GM12872 (cell line): ENCODE measurements at regions not wholly inside any gene's neighbourhood (a gene's known extent, or its start where the extent isn't known, plus 50 kb on each side); places are given as distances from the start of the nearest gene placed in this dataset.

Experiments used
- TF ChIP-seq, protein P1 (sequence below): IDR thresholded peaks from 3 replicates; pipeline ENCODE4 v1.5.1; 2011; ENCODE audit warnings: low read depth, mild to moderate bottlenecking, low read length, moderate library complexity; ENCODE audit not compliant: insufficient read depth

GRCh38 chr16:26963109-26963508 lies 103.6 kb upstream of the C16orf82 start:
- TF ChIP-seq, protein P1, sequence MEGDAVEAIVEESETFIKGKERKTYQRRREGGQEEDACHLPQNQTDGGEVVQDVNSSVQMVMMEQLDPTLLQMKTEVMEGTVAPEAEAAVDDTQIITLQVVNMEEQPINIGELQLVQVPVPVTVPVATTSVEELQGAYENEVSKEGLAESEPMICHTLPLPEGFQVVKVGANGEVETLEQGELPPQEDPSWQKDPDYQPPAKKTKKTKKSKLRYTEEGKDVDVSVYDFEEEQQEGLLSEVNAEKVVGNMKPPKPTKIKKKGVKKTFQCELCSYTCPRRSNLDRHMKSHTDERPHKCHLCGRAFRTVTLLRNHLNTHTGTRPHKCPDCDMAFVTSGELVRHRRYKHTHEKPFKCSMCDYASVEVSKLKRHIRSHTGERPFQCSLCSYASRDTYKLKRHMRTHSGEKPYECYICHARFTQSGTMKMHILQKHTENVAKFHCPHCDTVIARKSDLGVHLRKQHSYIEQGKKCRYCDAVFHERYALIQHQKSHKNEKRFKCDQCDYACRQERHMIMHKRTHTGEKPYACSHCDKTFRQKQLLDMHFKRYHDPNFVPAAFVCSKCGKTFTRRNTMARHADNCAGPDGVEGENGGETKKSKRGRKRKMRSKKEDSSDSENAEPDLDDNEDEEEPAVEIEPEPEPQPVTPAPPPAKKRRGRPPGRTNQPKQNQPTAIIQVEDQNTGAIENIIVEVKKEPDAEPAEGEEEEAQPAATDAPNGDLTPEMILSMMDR: peak; percentile 54; the same call in 2 of the 3 replicates

GRCh38 chr16:26969589-26970231 lies 97.0 kb upstream of the C16orf82 start:
- TF ChIP-seq, protein P1: no peak

DNA sequence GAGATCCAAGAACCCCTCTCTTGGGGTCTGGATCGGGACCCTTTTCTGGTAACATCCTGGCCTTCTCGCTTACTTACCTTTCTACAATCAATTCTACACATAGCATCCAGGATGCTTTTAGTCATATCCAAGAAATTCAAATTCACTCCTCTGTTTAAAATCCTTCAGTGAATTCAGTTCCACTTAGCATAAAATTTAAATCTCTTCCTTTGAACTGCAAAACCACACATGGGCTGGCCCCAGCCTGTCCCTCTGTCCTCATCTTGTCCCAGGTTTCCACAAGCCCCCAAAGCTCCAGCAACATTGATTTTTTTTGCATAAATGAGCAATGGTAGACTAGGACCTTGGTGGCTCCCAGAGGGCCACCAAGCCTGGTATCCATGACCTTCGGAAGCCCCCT lies 96.4 kb upstream of the C16orf82 start:
- TF ChIP-seq, protein P1: no peak

DNA sequence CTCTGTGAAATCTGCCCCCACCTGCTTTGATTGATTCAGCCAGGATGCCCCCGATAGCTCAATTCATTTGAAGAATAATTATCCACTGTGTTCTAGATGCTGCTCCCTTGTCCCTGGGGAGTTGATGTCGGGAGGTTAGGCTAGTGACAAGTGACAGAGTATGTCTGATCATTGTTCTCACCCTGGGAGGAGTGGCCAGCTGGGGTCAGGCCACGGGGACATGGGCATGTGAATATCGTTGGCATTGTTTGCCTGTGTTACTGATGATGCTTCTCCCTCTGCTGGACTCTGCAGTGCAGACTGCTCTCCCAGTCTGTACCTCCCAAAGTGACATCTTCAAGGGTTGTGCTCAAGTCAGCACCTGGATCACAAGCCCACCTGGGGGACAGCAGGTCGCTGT lies 89.9 kb upstream of the C16orf82 start:
- TF ChIP-seq, protein P1: no peak

GRCh38 chr16:26981266-26981938 lies 85.3 kb upstream of the C16orf82 start:
- TF ChIP-seq, protein P1: no peak

DNA sequence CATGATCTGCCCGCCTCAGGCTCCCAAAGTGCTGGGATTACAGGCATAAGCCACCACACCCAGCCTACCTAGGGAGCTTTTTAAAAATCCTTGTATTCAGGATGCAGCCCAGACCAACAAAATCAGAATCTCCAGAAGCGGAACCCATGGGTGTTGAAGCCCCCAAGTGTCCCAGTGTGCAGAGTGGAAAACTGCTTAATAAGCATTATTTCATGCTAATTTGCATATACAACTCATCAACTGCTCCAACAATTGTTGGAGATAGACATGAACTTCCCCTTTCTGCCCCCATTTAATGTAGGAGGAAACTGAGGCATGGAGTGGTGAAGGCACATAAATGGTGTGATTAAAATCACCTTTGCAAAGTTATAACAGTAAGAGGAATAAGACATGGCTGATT lies 84.3 kb upstream of the C16orf82 start:
- TF ChIP-seq, protein P1: no peak

- TF ChIP-seq, protein P1: no peak
Measured at GRCh38 chr16:26983426-26983825, 83.3 kb upstream of the C16orf82 start.
